Esophagus squamous epithelium (tissue), 4 donors: ENCODE measurements at regions not wholly inside any gene's neighbourhood (a gene's known extent, or its start where the extent isn't known, plus 50 kb on each side); places are given as distances from the start of the nearest gene placed in this dataset.

Experiments used
- CTCF ChIP-seq, 6 experiments: fragments of 450-650 bp in 4 of 6; fragments of 200-600 bp in 2 of 6; sonication (generic) in 2 of 6; IDR thresholded peaks; one replicate each; pipeline ENCODE4 v1.5.1; 2016 to 2019; ENCODE audit warnings: antibody characterized with exemption in 6 of 6, mild to moderate bottlenecking in 4 of 6, moderate library complexity in 4 of 6
- POLR2A ChIP-seq, 4 donors: fragments of 450-650 bp; IDR thresholded peaks; one replicate each; pipeline ENCODE4 v1.6.1; 2017; ENCODE audit warnings: antibody characterized with exemption in 4 of 4, mild to moderate bottlenecking in 4 of 4, moderate library complexity in 3 of 4

GRCh38 chr4:126298271-126298670 lies 983.5 kb downstream of the FAT4 start:
- no peak for TF ChIP-seq CTCF (IDR thresholded peaks at IDR 0.05)
- TF ChIP-seq POLR2A (IDR thresholded peaks at IDR 0.05): no peak
